Activated T-helper 1 cell treated with anti-CD3 and anti-CD28 coated beads, Interleukin-12 subunit alpha, Interleukin-12 subunit beta, Interleukin-2, Interleukin-4 antibody, amounts not matched to agents 30 ng/mL and 10 ng/mL and 1 ng/mL, durations not matched to agents 14 hours and 24 hours and 36 hours (primary cell): ENCODE measurements at regions not wholly inside any gene's neighbourhood (a gene's known extent, or its start where the extent isn't known, plus 50 kb on each side); places are given as distances from the start of the nearest gene placed in this dataset.

ENCODE experiments used
- DNase-seq: peaks from one replicate; pipeline ENCODE4 v3.0.0; 2021; ENCODE audit warnings: low spot score
- H3K27ac Mint-ChIP-seq: one replicate; pipeline ENCODE4 v1.8.0; 2021; ENCODE audit warnings: mild to moderate bottlenecking, mixed read lengths
- H3K27me3 Mint-ChIP-seq: one replicate; pipeline ENCODE4 v1.8.0; 2022; ENCODE audit warnings: mild to moderate bottlenecking, moderate library complexity, mixed read lengths; ENCODE audit not compliant: insufficient read depth
- H3K36me3 Mint-ChIP-seq: one replicate; pipeline ENCODE4 v1.8.0; 2021; ENCODE audit warnings: low read depth, mixed read lengths
- H3K4me1 Mint-ChIP-seq: one replicate; pipeline ENCODE4 v1.8.0; 2021; ENCODE audit warnings: low read depth, mixed read lengths
- H3K4me3 Mint-ChIP-seq: one replicate; pipeline ENCODE4 v1.8.0; 2021; ENCODE audit warnings: mild to moderate bottlenecking, moderate library complexity, mixed read lengths
- H3K9me3 Mint-ChIP-seq: one replicate; pipeline ENCODE4 v1.8.0; 2021; ENCODE audit warnings: mixed read lengths
- intact Hi-C: fragments of 100-400 bp; cut with micrococcal nuclease; formaldehyde crosslinking; loops from one replicate; pipeline ENCODE4 v1.15.1; 2024

- Mint-ChIP-seq H3K27me3 (peaks cover 7% of the 10 kb centered on the region), H3K4me3 (no peak overlapping the region), H3K36me3 (no peaks in the 10 kb centered on the region), H3K9me3 (no peaks in the 10 kb centered on the region), H3K4me1 (peaks cover 22% of the 10 kb centered on the region), H3K27ac (no peak overlapping the region)
- intact Hi-C loops: no loop called here
- no peak for DNase-seq
Measured at GRCh38 chr2:148567716-148568115, 76.8 kb upstream of the EPC2 start.

GRCh38 chr2:148568597-148568996 is 76.0 kb upstream of the EPC2 start:
- peaks cover 22% of the 10 kb centered on the region for H3K4me1 Mint-ChIP-seq
- no peaks in the 10 kb centered on the region for H3K36me3 Mint-ChIP-seq
- H3K27ac Mint-ChIP-seq: no peak overlapping the region
- DNase-seq: no peak
- peaks cover 7% of the 10 kb centered on the region for H3K27me3 Mint-ChIP-seq
- H3K4me3 Mint-ChIP-seq: no peak overlapping the region
- no peaks in the 10 kb centered on the region for H3K9me3 Mint-ChIP-seq
- intact Hi-C loops: no loop called here

- Mint-ChIP-seq H3K4me3 (no peak overlapping the region), H3K27me3 (peaks cover 7% of the 10 kb centered on the region), H3K9me3 (no peaks in the 10 kb centered on the region), H3K36me3 (no peaks in the 10 kb centered on the region), H3K4me1 (peaks cover 22% of the 10 kb centered on the region), H3K27ac (no peak overlapping the region)
- DNase-seq: no peak
- intact Hi-C loops: no loop called here
Measured at GRCh38 chr2:148569221-148569620, 75.3 kb upstream of the EPC2 start.

- Mint-ChIP-seq H3K4me1 (peaks cover 22% of the 10 kb centered on the region), H3K9me3 (no peaks in the 10 kb centered on the region), H3K27me3 (peaks cover 7% of the 10 kb centered on the region), H3K36me3 (no peaks in the 10 kb centered on the region), H3K4me3 (no peak overlapping the region), H3K27ac (no peak overlapping the region)
- intact Hi-C loops: no loop called here
- no peak for DNase-seq
Measured at GRCh38 chr2:148570989-148571388, 73.6 kb upstream of the EPC2 start.

GRCh38 chr2:148577845-148578492 is 66.6 kb upstream of the EPC2 start:
- Mint-ChIP-seq H3K36me3 (no peaks in the 10 kb centered on the region), H3K27ac (no peak overlapping the region), H3K4me1 (peaks cover 2% of the 10 kb centered on the region), H3K27me3 (peaks cover 23% of the 10 kb centered on the region), H3K9me3 (no peaks in the 10 kb centered on the region), H3K4me3 (no peak overlapping the region)
- intact Hi-C loops: no loop called here
- no peak for DNase-seq

- peaks cover 23% of the 10 kb centered on the region for H3K27me3 Mint-ChIP-seq
- intact Hi-C loops: no loop called here
- H3K9me3 Mint-ChIP-seq: no peaks in the 10 kb centered on the region
- no peak overlapping the region for H3K27ac Mint-ChIP-seq
- H3K4me1 Mint-ChIP-seq: peaks cover 7% of the 10 kb centered on the region
- H3K4me3 Mint-ChIP-seq: no peak overlapping the region
- no peaks in the 10 kb centered on the region for H3K36me3 Mint-ChIP-seq
- DNase-seq: no peak
Measured at GRCh38 chr2:148578493-148578884, 66.1 kb upstream of the EPC2 start.

GRCh38 chr2:148582679-148583511 is 61.7 kb upstream of the EPC2 start:
- Mint-ChIP-seq H3K27ac (no peak overlapping the region), H3K9me3 (peaks cover 4% of the 10 kb centered on the region), H3K4me3 (no peak overlapping the region), H3K36me3 (no peaks in the 10 kb centered on the region), H3K4me1 (peaks cover 8% of the 10 kb centered on the region), H3K27me3 (peaks cover 25% of the 10 kb centered on the region)
- DNase-seq: no peak
- intact Hi-C loops: no loop called here

- Mint-ChIP-seq H3K9me3 (peaks cover 4% of the 10 kb centered on the region), H3K27ac (no peak overlapping the region), H3K4me1 (peaks cover 8% of the 10 kb centered on the region), H3K27me3 (peaks cover 13% of the 10 kb centered on the region), H3K4me3 (no peak overlapping the region), H3K36me3 (no peaks in the 10 kb centered on the region)
- DNase-seq: no peak
- intact Hi-C loops: no loop called here
Measured at GRCh38 chr2:148585696-148586095, 58.9 kb upstream of the EPC2 start.

GRCh38 chr2:148586522-148587128 is 57.9 kb upstream of the EPC2 start:
- Mint-ChIP-seq H3K4me1 (peaks cover 8% of the 10 kb centered on the region), H3K27me3 (peaks cover 13% of the 10 kb centered on the region), H3K9me3 (peaks cover 4% of the 10 kb centered on the region), H3K4me3 (no peak overlapping the region), H3K27ac (no peak overlapping the region), H3K36me3 (no peaks in the 10 kb centered on the region)
- no peak for DNase-seq
- intact Hi-C loops: no loop called here

GRCh38 chr2:148590612-148591011 is 53.9 kb upstream of the EPC2 start:
- Mint-ChIP-seq H3K4me1 (no peaks in the 10 kb centered on the region), H3K27me3 (peaks cover 9% of the 10 kb centered on the region), H3K9me3 (peaks cover 7% of the 10 kb centered on the region), H3K4me3 (no peak overlapping the region), H3K36me3 (no peaks in the 10 kb centered on the region), H3K27ac (no peak overlapping the region)
- no peak for DNase-seq
- intact Hi-C loops: loop anchor here (1.0 kb wide), 1 partner anchor 13 kb away; no protein-coding TSS in a partner anchor

GRCh38 chr2:148592791-148593190 is 51.8 kb upstream of the EPC2 start:
- peaks cover 6% of the 10 kb centered on the region for H3K27me3 Mint-ChIP-seq
- no peak overlapping the region for H3K4me3 Mint-ChIP-seq
- H3K36me3 Mint-ChIP-seq: no peaks in the 10 kb centered on the region
- H3K27ac Mint-ChIP-seq: no peak overlapping the region
- peaks cover 13% of the 10 kb centered on the region for H3K9me3 Mint-ChIP-seq
- intact Hi-C loops: no loop called here
- DNase-seq: no peak
- no peaks in the 10 kb centered on the region for H3K4me1 Mint-ChIP-seq

- intact Hi-C loops: no loop called here
- DNase-seq: no peak
- H3K4me3 Mint-ChIP-seq: no peak overlapping the region
- H3K36me3 Mint-ChIP-seq: no peaks in the 10 kb centered on the region
- no peaks in the 10 kb centered on the region for H3K4me1 Mint-ChIP-seq
- H3K9me3 Mint-ChIP-seq: peaks cover 16% of the 10 kb centered on the region
- H3K27ac Mint-ChIP-seq: no peak overlapping the region
- peaks cover 4% of the 10 kb centered on the region for H3K27me3 Mint-ChIP-seq
Measured at GRCh38 chr2:148593421-148593820, 51.1 kb upstream of the EPC2 start.

- no peak overlapping the region for H3K4me3 Mint-ChIP-seq
- intact Hi-C loops: no loop called here
- H3K9me3 Mint-ChIP-seq: peaks cover 16% of the 10 kb centered on the region
- no peak for DNase-seq
- no peaks in the 10 kb centered on the region for H3K4me1 Mint-ChIP-seq
- no peaks in the 10 kb centered on the region for H3K36me3 Mint-ChIP-seq
- peaks cover 4% of the 10 kb centered on the region for H3K27me3 Mint-ChIP-seq
- H3K27ac Mint-ChIP-seq: no peak overlapping the region
Measured at GRCh38 chr2:148594216-148594615, 50.3 kb upstream of the EPC2 start.
